Stomach smooth muscle (tissue), 2 donors: ENCODE measurements at regions not wholly inside any gene's neighbourhood (a gene's known extent, or its start where the extent isn't known, plus 50 kb on each side); places are given as distances from the start of the nearest gene placed in this dataset.

Experiments used
- H3K27ac ChIP-seq: one replicate; pipeline ENCODE4 v1.7.0; 2013; ENCODE audit warnings: mild to moderate bottlenecking, low read length, inconsistent platforms
- H3K27me3 ChIP-seq, 2 donors: one replicate each; pipeline ENCODE4 v1.7.0; 2013; ENCODE audit warnings: low read length in 2 of 2; ENCODE audit not compliant: insufficient read depth in 2 of 2, control insufficient read depth in 1 of 2
- H3K36me3 ChIP-seq, 2 donors: one replicate each; pipeline ENCODE4 v1.7.0; 2013; ENCODE audit warnings: low read length in 2 of 2; ENCODE audit not compliant: control insufficient read depth in 2 of 2, insufficient read depth in 2 of 2
- H3K4me1 ChIP-seq: one replicate; pipeline ENCODE4 v1.7.0; 2013; ENCODE audit warnings: low read length; ENCODE audit not compliant: control insufficient read depth, insufficient read depth
- H3K4me3 ChIP-seq, 2 donors: one replicate each; pipeline ENCODE4 v1.7.0; 2013; ENCODE audit warnings: low read length in 2 of 2
- H3K9ac ChIP-seq, 2 donors: one replicate each; pipeline ENCODE4 v1.7.0; 2013; ENCODE audit warnings: low read length in 2 of 2, mild to moderate bottlenecking in 1 of 2
- H3K9me3 ChIP-seq, 2 donors: one replicate each; pipeline ENCODE4 v1.7.0; 2013; ENCODE audit warnings: low read length in 2 of 2; ENCODE audit not compliant: control insufficient read depth in 2 of 2
- donor health status: healthy.
- donor health status: Pancreatic carcinoma.

- H3K27ac ChIP-seq, result no peak overlapping the region
- H3K36me3 ChIP-seq, result no peaks in the 10 kb centered on the region
- H3K9me3 ChIP-seq, result peaks cover 4 to 13% of the 10 kb centered on the region in 2 donors
- H3K4me1 ChIP-seq, result no peaks in the 10 kb centered on the region
- no peak overlapping the region for H3K9ac ChIP-seq
- H3K27me3 ChIP-seq, result no peaks in the 10 kb centered on the region
- no peak overlapping the region for H3K4me3 ChIP-seq
Observed at GRCh38 chr15:98266295-98266694, 305.8 kb downstream of the ARRDC4 start.

GRCh38 chr15:98268163-98268562, 307.7 kb downstream of the ARRDC4 start:
- no peak overlapping the region for H3K9ac ChIP-seq
- H3K27me3 ChIP-seq, result no peaks in the 10 kb centered on the region
- H3K36me3 ChIP-seq, result no peaks in the 10 kb centered on the region
- no peak overlapping the region for H3K4me3 ChIP-seq
- H3K27ac ChIP-seq, result no peak overlapping the region
- H3K9me3 ChIP-seq, result peaks cover 4 to 10% of the 10 kb centered on the region in 2 donors
- no peaks in the 10 kb centered on the region for H3K4me1 ChIP-seq

- peaks cover 0 to 4% of the 10 kb centered on the region in 2 donors for H3K27me3 ChIP-seq
- no peaks in the 10 kb centered on the region for H3K36me3 ChIP-seq
- H3K27ac ChIP-seq, result no peak overlapping the region
- H3K4me1 ChIP-seq, result no peaks in the 10 kb centered on the region
- H3K4me3 ChIP-seq, result no peak overlapping the region
- no peak overlapping the region for H3K9ac ChIP-seq
- no peaks in the 10 kb centered on the region for H3K9me3 ChIP-seq
Observed at GRCh38 chr15:98272625-98273024, 312.1 kb downstream of the ARRDC4 start.

GRCh38 chr15:98276018-98276417, 315.5 kb downstream of the ARRDC4 start:
- no peak overlapping the region for H3K9ac ChIP-seq
- H3K27ac ChIP-seq, result no peak overlapping the region
- no peaks in the 10 kb centered on the region for H3K4me1 ChIP-seq
- no peaks in the 10 kb centered on the region for H3K9me3 ChIP-seq
- no peak overlapping the region for H3K4me3 ChIP-seq
- no peaks in the 10 kb centered on the region for H3K36me3 ChIP-seq
- H3K27me3 ChIP-seq, result peaks cover 0 to 4% of the 10 kb centered on the region in 2 donors

GRCh38 chr15:98277602-98278001, 317.1 kb downstream of the ARRDC4 start:
- Histone ChIP-seq H3K27ac (no peak overlapping the region), H3K9ac (no peak overlapping the region), H3K4me3 (no peak overlapping the region), H3K9me3 (no peaks in the 10 kb centered on the region), H3K36me3 (no peaks in the 10 kb centered on the region), H3K27me3 (peaks cover 0 to 4% of the 10 kb centered on the region in 2 donors), H3K4me1 (no peaks in the 10 kb centered on the region)

GRCh38 chr15:98280284-98280975, 319.9 kb downstream of the ARRDC4 start:
- peaks cover 0 to 7% of the 10 kb centered on the region in 2 donors for H3K27me3 ChIP-seq
- H3K36me3 ChIP-seq, result no peaks in the 10 kb centered on the region
- no peak overlapping the region for H3K9ac ChIP-seq
- H3K4me1 ChIP-seq, result no peaks in the 10 kb centered on the region
- H3K9me3 ChIP-seq, result no peaks in the 10 kb centered on the region
- H3K27ac ChIP-seq, result no peak overlapping the region
- H3K4me3 ChIP-seq, result no peak overlapping the region

GRCh38 chr15:98281130-98281529, 320.6 kb downstream of the ARRDC4 start:
- Histone ChIP-seq H3K27me3 (peaks cover 0 to 7% of the 10 kb centered on the region in 2 donors), H3K4me1 (no peaks in the 10 kb centered on the region), H3K27ac (no peak overlapping the region), H3K9me3 (no peaks in the 10 kb centered on the region), H3K36me3 (no peaks in the 10 kb centered on the region), H3K9ac (no peak overlapping the region), H3K4me3 (no peak overlapping the region)

GRCh38 chr15:98282656-98283332, 322.3 kb downstream of the ARRDC4 start:
- Histone ChIP-seq H3K4me1 (no peaks in the 10 kb centered on the region), H3K27ac (no peak overlapping the region), H3K4me3 (no peak overlapping the region), H3K9ac (no peak overlapping the region), H3K27me3 (peaks cover 0 to 6% of the 10 kb centered on the region in 2 donors), H3K36me3 (no peaks in the 10 kb centered on the region), H3K9me3 (no peaks in the 10 kb centered on the region)

GRCh38 chr15:98286200-98286599, 325.7 kb downstream of the ARRDC4 start:
- H3K4me3 ChIP-seq, result no peak overlapping the region
- peaks cover 0 to 8% of the 10 kb centered on the region in 2 donors for H3K27me3 ChIP-seq
- no peak overlapping the region for H3K27ac ChIP-seq
- no peaks in the 10 kb centered on the region for H3K4me1 ChIP-seq
- H3K9me3 ChIP-seq, result no peaks in the 10 kb centered on the region
- H3K36me3 ChIP-seq, result no peaks in the 10 kb centered on the region
- H3K9ac ChIP-seq, result no peak overlapping the region

- Histone ChIP-seq H3K9ac (no peak overlapping the region), H3K27ac (no peak overlapping the region), H3K9me3 (no peaks in the 10 kb centered on the region), H3K4me1 (no peaks in the 10 kb centered on the region), H3K36me3 (no peaks in the 10 kb centered on the region), H3K4me3 (no peak overlapping the region), H3K27me3 (peaks cover 0 to 8% of the 10 kb centered on the region in 2 donors)
Observed at GRCh38 chr15:98286831-98287230, 326.3 kb downstream of the ARRDC4 start.

- Histone ChIP-seq H3K27ac (no peak overlapping the region), H3K4me1 (peaks cover 6% of the 10 kb centered on the region), H3K27me3 (peaks cover 0 to 10% of the 10 kb centered on the region in 2 donors), H3K9me3 (no peaks in the 10 kb centered on the region), H3K9ac (no peak overlapping the region), H3K4me3 (no peak overlapping the region), H3K36me3 (no peaks in the 10 kb centered on the region)
Observed at GRCh38 chr15:98288091-98288590, 327.6 kb downstream of the ARRDC4 start.
